OCI-M1 (cell line): ENCODE measurements at regions not wholly inside any gene's neighbourhood (a gene's known extent, or its start where the extent isn't known, plus 50 kb on each side); places are given as distances from the start of the nearest gene placed in this dataset.

ENCODE experiments used
- DNase-seq: peaks from one replicate; lab custom pipeline; 2025; lab: John Stamatoyannopoulos, UW

- no peak for DNase-seq
Measured at GRCh38 chr18:25724997-25725396, 365.4 kb downstream of the SS18 start.

GRCh38 chr18:25724121-25724520 is 366.3 kb downstream of the SS18 start:
- DNase-seq, result no peak

- no peak for DNase-seq
Measured at GRCh38 chr18:25713103-25713502, 361.1 kb upstream of the ZNF521 start.

GRCh38 chr18:25710981-25711380 is 359.0 kb upstream of the ZNF521 start:
- DNase-seq, result no peak

GRCh38 chr18:25705650-25706049 is 353.7 kb upstream of the ZNF521 start:
- no peak for DNase-seq

- no peak for DNase-seq
Measured at GRCh38 chr18:25704494-25704893, 352.5 kb upstream of the ZNF521 start.

- no peak for DNase-seq
Measured at GRCh38 chr18:25704071-25704470, 352.1 kb upstream of the ZNF521 start.

- no peak for DNase-seq
Measured at GRCh38 chr18:25701821-25702220, 349.9 kb upstream of the ZNF521 start.

- no peak for DNase-seq
Measured at GRCh38 chr18:25686960-25687500, 335.1 kb upstream of the ZNF521 start.

- no peak for DNase-seq
Measured at GRCh38 chr18:25685088-25685487, 333.1 kb upstream of the ZNF521 start.

GRCh38 chr18:25679491-25679890 is 327.5 kb upstream of the ZNF521 start:
- DNase-seq, result no peak

- DNase-seq, result no peak
Measured at GRCh38 chr18:25678221-25678620, 326.3 kb upstream of the ZNF521 start.

GRCh38 chr18:25675123-25675850 is 323.3 kb upstream of the ZNF521 start:
- no peak for DNase-seq

GRCh38 chr18:25674183-25674582 is 322.2 kb upstream of the ZNF521 start:
- no peak for DNase-seq

- DNase-seq, result peak; percentile 28
Measured at GRCh38 chr18:25672490-25672889, 320.5 kb upstream of the ZNF521 start.

- peak; percentile 36 for DNase-seq
Measured at GRCh38 chr18:25669741-25670140, 317.8 kb upstream of the ZNF521 start.

GRCh38 chr18:25662272-25662671 is 310.3 kb upstream of the ZNF521 start:
- DNase-seq, result no peak

GRCh38 chr18:25661831-25662230 is 309.9 kb upstream of the ZNF521 start:
- no peak for DNase-seq

GRCh38 chr18:25659541-25659940 is 307.6 kb upstream of the ZNF521 start:
- DNase-seq, result no peak

GRCh38 chr18:25658476-25658875 is 306.5 kb upstream of the ZNF521 start:
- no peak for DNase-seq

- no peak for DNase-seq
Measured at GRCh38 chr18:25651553-25651952, 299.6 kb upstream of the ZNF521 start.

GRCh38 chr18:25650201-25650941 is 298.4 kb upstream of the ZNF521 start:
- no peak for DNase-seq

GRCh38 chr18:25648716-25649260 is 296.8 kb upstream of the ZNF521 start:
- no peak for DNase-seq
